Stomach (tissue), 8 donors: ENCODE measurements at regions not wholly inside any gene's neighbourhood (a gene's known extent, or its start where the extent isn't known, plus 50 kb on each side); places are given as distances from the start of the nearest gene placed in this dataset.

Source experiments
- DNase-seq, 2 donors: peaks; one replicate each; pipeline versions ENCODE4 v3.0.0 to v3.0.0-alpha.2; 2013 to 2019
- H3K27ac ChIP-seq, 5 donors: fragments of 200-600 bp in 4 of 5; sonication (generic) in 4 of 5; one replicate each; pipeline ENCODE4 v1.5.1; 2013 to 2019; ENCODE audit warnings: mild to moderate bottlenecking in 1 of 5, moderate library complexity in 1 of 5
- H3K27me3 ChIP-seq, 3 donors: fragments of 200-600 bp; sonication (generic); one replicate each; pipeline ENCODE4 v1.5.1; 2017 to 2019; ENCODE audit warnings: mixed run types in 1 of 3
- H3K36me3 ChIP-seq, 4 donors: fragments of 200-600 bp; sonication (generic); 1 replicate in 3 of 4; 2 replicates in 1 of 4; pipeline ENCODE4 v1.5.1; 2016 to 2019
- H3K4me1 ChIP-seq, 4 donors: fragments of 200-600 bp; sonication (generic); one replicate each; pipeline ENCODE4 v1.5.1; 2016 to 2019
- H3K4me3 ChIP-seq, 4 donors: fragments of 200-600 bp; sonication (generic) in 3 of 4; one replicate each; pipeline ENCODE4 v1.5.1; 2016 to 2019; ENCODE audit warnings: mild to moderate bottlenecking in 1 of 4
- H3K9me3 ChIP-seq, 4 donors: fragments of 200-600 bp; sonication (generic); one replicate each; pipeline ENCODE4 v1.5.1; 2016 to 2019
- EP300 ChIP-seq: sonication (generic); formaldehyde crosslinking; IDR thresholded peaks from one replicate; pipeline ENCODE4 v1.6.1; 2017; ENCODE audit warnings: antibody characterized with exemption
- POLR2A ChIP-seq, 4 donors: fragments of 450-650 bp; IDR thresholded peaks; one replicate each; pipeline ENCODE4 v1.6.1; 2016; ENCODE audit warnings: antibody characterized with exemption in 4 of 4, control low read depth in 2 of 4, mild to moderate bottlenecking in 1 of 4, moderate library complexity in 1 of 4
- POLR2AphosphoS5 ChIP-seq, 3 donors: sonication (generic); formaldehyde crosslinking; IDR thresholded peaks; one replicate each; pipeline ENCODE4 v1.6.1; 2016; ENCODE audit warnings: antibody characterized with exemption in 3 of 3
- WGBS, 5 donors: extraction: QIAGEN DNeasy Blood & Tissue Kit in 3 of 5; methylation state at CpG; one replicate each; pipeline versions ENCODE4 v1.1.5 to v1.1.7; 2013 to 2018; 5-methylcytosine and 5-hydroxymethylcytosine counted together
- intact Hi-C: fragments of 100-400 bp; cut with DNase I; formaldehyde crosslinking; loops from one replicate; pipeline ENCODE4 v1.15.1; 2023; ENCODE audit warnings: low total_unique reads
- TF ChIP-seq, protein P1 (sequence below), 7 experiments: fragments of 450-650 bp in 4 of 7; fragments of 200-600 bp in 3 of 7; sonication (generic) in 3 of 7; IDR thresholded peaks; one replicate each; pipeline ENCODE4 v1.5.1; 2016 to 2019; ENCODE audit warnings: antibody characterized with exemption in 7 of 7, control low read depth in 2 of 7, mild to moderate bottlenecking in 1 of 7
- donor health status: healthy with polysubstance abuse.
- donor health status: Bipolar disorder and iron deficiency.
- donor health status: healthy.

DNA sequence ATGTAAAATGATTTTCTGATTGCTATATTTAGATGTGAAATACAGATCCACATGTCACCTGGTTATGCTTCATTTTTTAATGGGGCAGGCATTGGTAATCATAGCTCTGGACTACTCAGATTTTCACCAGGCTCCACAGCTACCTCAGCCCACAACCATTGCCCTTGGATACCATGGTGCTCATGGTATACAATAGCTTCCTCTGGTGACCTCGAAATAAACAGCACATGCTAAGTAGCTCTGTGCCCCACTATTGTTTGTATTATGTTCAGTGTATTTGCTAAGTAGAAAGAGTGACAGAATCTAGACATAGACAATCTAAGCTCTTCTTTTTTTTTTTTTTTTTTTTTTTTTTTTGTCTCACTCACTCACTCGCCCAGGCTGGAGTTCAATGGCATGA, 274.4 kb upstream of the USP15 start:
- H3K27me3 ChIP-seq = no peaks in the 10 kb centered on the region
- H3K27ac ChIP-seq = no peak overlapping the region
- no peak for TF ChIP-seq EP300
- no peak for TF ChIP-seq POLR2AphosphoS5 (IDR thresholded peaks at IDR 0.05)
- no peak for TF ChIP-seq POLR2A (IDR thresholded peaks at IDR 0.05)
- TF ChIP-seq, protein P1, sequence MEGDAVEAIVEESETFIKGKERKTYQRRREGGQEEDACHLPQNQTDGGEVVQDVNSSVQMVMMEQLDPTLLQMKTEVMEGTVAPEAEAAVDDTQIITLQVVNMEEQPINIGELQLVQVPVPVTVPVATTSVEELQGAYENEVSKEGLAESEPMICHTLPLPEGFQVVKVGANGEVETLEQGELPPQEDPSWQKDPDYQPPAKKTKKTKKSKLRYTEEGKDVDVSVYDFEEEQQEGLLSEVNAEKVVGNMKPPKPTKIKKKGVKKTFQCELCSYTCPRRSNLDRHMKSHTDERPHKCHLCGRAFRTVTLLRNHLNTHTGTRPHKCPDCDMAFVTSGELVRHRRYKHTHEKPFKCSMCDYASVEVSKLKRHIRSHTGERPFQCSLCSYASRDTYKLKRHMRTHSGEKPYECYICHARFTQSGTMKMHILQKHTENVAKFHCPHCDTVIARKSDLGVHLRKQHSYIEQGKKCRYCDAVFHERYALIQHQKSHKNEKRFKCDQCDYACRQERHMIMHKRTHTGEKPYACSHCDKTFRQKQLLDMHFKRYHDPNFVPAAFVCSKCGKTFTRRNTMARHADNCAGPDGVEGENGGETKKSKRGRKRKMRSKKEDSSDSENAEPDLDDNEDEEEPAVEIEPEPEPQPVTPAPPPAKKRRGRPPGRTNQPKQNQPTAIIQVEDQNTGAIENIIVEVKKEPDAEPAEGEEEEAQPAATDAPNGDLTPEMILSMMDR (IDR thresholded peaks at IDR 0.05) = no peak
- peaks cover 0 to 7% (median 0%) of the 10 kb centered on the region in 4 donors for H3K4me1 ChIP-seq
- 48 to 73% (median 68%) methylated on average over 1 to 2 of the region's 2 CpGs for WGBS, 5 donors
- no peaks in the 10 kb centered on the region for H3K36me3 ChIP-seq
- DNase-seq = no peak
- H3K4me3 ChIP-seq = no peak overlapping the region
- peaks cover 0 to 5% (median under 1%) of the 10 kb centered on the region in 4 donors for H3K9me3 ChIP-seq
- intact Hi-C loops = no loop called here

DNA sequence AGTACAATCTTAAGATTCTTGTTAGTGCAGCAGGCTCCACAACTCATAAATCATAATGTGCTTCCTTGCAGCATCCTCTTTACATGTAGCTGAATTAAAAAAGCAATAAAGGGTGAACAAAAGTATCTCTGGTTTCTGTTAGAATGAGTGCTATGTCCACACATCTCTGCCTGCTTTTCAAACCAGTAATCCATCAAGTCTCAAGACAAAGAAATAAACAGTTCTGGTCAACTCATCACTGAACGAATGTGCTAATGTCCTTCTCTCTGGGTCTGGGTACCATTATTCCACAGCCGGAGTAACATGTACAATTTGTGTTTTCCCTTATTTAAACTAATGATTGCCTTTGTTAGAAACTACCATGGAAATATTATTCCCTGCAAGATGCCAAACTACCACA, 273.0 kb upstream of the USP15 start:
- H3K4me1 ChIP-seq = peaks cover 0 to 7% (median 0%) of the 10 kb centered on the region in 4 donors
- TF ChIP-seq POLR2AphosphoS5 (IDR thresholded peaks at IDR 0.05) = no peak
- no peak for TF ChIP-seq POLR2A (IDR thresholded peaks at IDR 0.05)
- TF ChIP-seq, protein P1 (IDR thresholded peaks at IDR 0.05) = no peak
- TF ChIP-seq EP300 = no peak

DNA sequence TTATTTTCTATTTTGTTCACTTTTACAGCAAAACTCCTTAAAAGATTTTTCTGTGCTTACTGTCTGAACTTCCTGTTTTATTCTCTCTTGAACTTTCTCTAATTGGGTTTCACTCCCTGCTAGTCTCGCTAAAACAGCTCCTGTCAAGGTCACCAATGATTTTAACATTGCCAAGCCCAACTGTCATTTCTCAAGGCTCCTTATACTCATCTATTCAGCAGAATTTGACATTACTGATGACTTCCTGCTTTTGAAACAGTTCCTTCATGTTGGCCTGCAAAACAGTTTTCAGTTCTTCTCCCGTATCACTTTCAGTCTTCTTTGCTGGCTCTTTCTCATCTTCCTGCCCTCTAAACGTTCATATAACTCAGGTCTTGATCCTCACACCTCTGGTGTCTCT, 268.5 kb upstream of the USP15 start:
- no peaks in the 10 kb centered on the region for H3K27me3 ChIP-seq
- DNase-seq = no peak
- no peaks in the 10 kb centered on the region for H3K9me3 ChIP-seq
- no peak overlapping the region for H3K27ac ChIP-seq
- H3K4me3 ChIP-seq = no peak overlapping the region
- no peaks in the 10 kb centered on the region for H3K36me3 ChIP-seq
- TF ChIP-seq POLR2AphosphoS5 (IDR thresholded peaks at IDR 0.05) (no peak), POLR2A (IDR thresholded peaks at IDR 0.05) (no peak), EP300 (no peak)
- TF ChIP-seq, protein P1 (IDR thresholded peaks at IDR 0.05) = no peak
- no peaks in the 10 kb centered on the region for H3K4me1 ChIP-seq
- 34 to 58% (median 54%) methylated on average over 3 of the region's 3 CpGs for WGBS, 5 donors
- intact Hi-C loops = no loop called here

More for the DNA sequence above, 273.0 kb upstream of the USP15 start:
- DNase-seq = no peak
- Histone ChIP-seq H3K4me3 (no peak overlapping the region), H3K36me3 (no peaks in the 10 kb centered on the region), H3K27ac (no peak overlapping the region), H3K27me3 (no peaks in the 10 kb centered on the region), H3K9me3 (no peaks in the 10 kb centered on the region)
- intact Hi-C loops = no loop called here
- WGBS, 5 donors = 65 to 86% (median 78%) methylated on average over 2 of the region's 2 CpGs

DNA sequence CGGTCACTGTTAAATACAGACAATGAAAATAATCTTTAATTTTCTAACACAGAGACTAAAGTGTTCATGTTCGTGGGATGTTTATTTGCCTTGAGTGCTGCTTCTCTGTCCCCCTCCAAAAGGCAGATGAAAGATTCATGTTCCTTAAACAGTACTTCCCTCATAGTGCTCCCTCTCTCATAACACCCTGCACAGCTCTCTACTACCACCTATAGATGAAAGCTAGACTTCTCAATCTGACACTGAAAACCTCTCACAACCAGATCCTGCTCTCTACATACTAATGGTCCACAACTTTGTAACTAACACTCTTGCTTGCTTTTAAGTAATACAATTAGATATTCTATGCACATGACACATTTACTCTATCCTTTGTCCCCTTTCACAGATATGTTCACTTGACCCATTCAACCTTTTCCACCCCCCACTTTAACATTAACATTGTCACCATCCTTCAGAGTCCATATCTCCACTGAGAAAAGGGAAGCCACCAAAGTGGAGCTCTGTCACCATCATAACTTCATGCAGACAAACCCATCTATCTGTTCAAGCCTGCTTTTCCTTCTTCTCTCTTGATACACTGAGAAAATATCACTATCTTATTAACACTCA, 266.4 kb upstream of the USP15 start:
- Histone ChIP-seq H3K27ac (no peak overlapping the region), H3K4me3 (no peak overlapping the region), H3K4me1 (peaks cover 0 to 2% (median 0%) of the 10 kb centered on the region in 4 donors), H3K27me3 (no peaks in the 10 kb centered on the region), H3K9me3 (no peaks in the 10 kb centered on the region), H3K36me3 (no peaks in the 10 kb centered on the region)
- 38 to 47% (median 41%) methylated on average over 2 of the region's 2 CpGs for WGBS, 5 donors
- intact Hi-C loops = no loop called here
- no peak for TF ChIP-seq EP300
- TF ChIP-seq, protein P1 (IDR thresholded peaks at IDR 0.05) = peak in 5 of 7 experiments; percentile 21 to 52 (median 36)
- DNase-seq = peak in 1 of 2 donors; percentile 53
